ENCODE measurements at regions not wholly inside any gene's neighbourhood (a gene's known extent, or its start where the extent isn't known, plus 50 kb on each side); places are given as distances from the start of the nearest gene placed in this dataset.

GRCh38 chr7:121494516-121494915 lies 98.4 kb upstream of the FAM3C start:
- no peak for DNase-seq (ENCODE audit: low spot score)

GRCh38 chr7:121493553-121493952 lies 97.4 kb upstream of the FAM3C start:
- no peak for DNase-seq (ENCODE audit: low spot score)

GRCh38 chr7:121490309-121490708 lies 94.2 kb upstream of the FAM3C start:
- no peak for DNase-seq (ENCODE audit: low spot score)

DNA sequence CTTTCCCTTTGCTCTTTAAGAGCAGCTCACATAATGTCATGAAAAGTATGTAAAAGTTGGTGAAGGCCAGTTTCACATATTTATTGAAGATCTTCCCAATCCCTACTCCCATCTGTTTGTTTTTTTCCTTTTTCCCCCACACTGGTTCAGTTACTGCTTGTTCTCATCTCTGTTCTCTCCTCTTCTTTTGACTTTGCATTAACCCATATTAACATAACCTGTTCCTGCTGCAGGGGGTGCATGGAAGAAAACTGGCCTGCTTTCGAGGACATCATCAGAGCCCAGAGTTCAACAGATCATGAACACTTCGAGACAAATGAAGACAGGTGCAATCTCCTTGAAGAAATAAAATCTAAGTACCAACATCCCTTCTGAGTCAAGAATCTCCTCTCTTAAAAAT lies 93.3 kb upstream of the FAM3C start:
- no peak for DNase-seq (ENCODE audit: low spot score)

GRCh38 chr7:121488111-121488650 lies 92.1 kb upstream of the FAM3C start:
- DNase-seq (ENCODE audit: low spot score) = no peak

DNA sequence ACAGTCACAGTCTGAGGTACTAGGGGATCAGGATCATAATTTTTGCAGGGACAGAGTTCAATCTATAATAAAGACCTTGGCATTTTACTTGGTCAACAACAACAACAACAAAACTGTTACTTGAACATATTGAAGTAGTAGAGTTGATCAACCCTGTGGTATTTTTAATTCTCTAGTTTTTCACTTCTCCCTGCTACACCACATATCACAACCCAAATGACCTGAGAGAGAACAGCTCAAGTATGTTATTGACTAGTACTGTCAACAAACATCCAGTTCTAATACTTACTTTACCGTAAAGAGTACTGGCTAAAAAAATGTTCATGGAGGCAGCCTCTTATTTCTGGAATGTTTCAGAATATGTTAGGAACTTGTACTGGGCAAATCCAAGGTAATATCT lies 90.5 kb upstream of the FAM3C start:
- no peak for DNase-seq (ENCODE audit: low spot score)

DNA sequence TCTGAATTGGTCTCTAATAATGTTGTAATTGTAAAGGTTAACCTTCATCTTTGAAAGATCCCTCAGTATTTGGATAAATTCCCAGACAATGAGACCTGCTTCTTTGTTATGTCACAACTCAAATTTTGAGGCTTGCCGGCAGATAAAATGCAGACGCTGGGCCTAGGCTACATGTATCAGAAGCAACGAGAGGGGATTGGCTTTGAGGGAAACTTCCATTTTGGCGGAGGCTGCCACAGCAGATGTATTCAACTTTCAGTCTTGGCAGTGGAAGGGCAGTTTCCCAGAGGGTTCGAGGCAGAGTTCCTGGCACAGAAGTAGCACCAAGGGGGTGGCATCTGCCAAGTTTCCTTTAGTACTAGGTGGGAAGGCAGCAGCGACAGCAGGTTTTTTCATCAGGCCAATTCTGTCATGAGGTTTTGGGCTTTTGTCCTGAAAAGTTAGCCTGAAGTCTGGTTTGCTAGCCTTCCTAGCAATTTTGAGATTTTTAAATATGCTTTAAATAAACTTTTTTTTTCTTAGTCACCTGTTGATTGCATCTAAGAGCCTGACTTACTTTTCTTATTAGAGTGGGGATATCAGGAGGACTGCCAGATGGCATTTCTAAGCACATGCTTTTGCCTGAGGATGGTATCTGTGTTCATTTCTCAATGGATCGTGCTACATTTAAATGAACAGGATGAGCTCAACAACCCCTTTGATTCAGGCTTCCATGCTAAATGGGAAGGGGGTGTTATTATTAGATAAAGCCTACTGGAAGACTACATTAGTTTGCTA lies 89.5 kb upstream of the FAM3C start:
- no peak for DNase-seq (ENCODE audit: low spot score)

- DNase-seq (ENCODE audit: low spot score) = no peak
These were observed 88.1 kb upstream of the FAM3C start for GRCh38 chr7:121484089-121484763.

GRCh38 chr7:121480566-121481335 lies 84.6 kb upstream of the FAM3C start:
- no peak for DNase-seq (ENCODE audit: low spot score)

DNA sequence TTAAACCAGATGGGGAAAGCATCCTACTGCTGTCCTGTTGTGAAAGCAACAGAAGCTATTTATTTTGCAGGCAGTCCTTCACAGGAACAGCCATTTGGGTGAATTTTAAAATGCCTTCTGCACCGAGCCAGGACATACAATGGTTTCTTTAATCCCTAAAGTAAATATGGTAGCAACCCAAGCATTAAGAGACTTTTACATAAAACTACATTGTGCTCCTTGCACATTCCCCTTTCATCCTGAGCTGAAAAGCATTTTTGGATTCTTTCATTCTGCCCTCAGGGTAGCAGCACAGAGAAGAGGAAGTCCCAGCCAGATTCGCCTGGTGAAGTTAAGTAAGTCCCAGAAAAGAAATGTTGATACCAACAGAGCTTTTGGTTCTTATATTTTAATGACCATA lies 84.0 kb upstream of the FAM3C start:
- no peak for DNase-seq (ENCODE audit: low spot score)

DNA sequence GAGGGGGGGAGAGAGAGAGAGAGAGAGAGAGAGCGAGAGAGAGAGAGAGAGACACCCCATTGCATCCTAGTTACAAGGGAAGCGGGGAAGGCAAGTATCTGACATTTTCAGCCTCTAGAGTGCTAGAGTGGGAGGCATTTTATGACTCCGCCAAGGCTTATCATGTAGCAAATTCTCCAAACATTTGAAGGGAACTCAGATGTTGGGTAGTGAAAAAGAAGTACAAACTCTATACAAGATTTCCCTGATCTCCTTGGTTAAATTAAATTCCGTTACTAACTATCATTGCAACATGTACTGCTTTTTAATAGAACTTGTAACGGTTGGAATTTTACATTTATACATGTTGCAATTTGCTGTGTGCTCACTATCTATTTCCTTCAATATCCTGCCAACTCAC lies 83.4 kb upstream of the FAM3C start:
- no peak for DNase-seq (ENCODE audit: low spot score)

DNA sequence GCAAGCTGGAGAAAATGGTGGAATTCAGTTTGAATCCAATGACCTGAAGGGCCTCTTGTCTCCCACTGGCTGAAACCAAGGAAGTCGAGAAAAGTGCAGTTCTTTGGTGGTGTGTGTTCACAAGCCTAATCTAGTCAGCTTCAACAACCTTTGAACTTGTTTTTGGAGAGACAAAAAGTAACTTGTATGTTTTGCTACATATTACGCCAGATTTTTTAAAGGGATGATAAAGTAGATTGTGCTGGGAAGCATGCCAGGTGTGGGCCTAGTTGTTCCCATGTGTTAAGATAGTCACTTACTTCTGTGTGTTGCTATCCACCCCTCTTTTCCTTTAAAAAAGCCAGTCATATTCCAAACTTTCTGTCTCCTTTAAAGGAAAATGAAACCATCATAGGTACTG lies 79.7 kb upstream of the FAM3C start:
- no peak for DNase-seq (ENCODE audit: low spot score)

GRCh38 chr7:121474301-121474673 lies 78.2 kb upstream of the FAM3C start:
- no peak for DNase-seq (ENCODE audit: low spot score)

DNA sequence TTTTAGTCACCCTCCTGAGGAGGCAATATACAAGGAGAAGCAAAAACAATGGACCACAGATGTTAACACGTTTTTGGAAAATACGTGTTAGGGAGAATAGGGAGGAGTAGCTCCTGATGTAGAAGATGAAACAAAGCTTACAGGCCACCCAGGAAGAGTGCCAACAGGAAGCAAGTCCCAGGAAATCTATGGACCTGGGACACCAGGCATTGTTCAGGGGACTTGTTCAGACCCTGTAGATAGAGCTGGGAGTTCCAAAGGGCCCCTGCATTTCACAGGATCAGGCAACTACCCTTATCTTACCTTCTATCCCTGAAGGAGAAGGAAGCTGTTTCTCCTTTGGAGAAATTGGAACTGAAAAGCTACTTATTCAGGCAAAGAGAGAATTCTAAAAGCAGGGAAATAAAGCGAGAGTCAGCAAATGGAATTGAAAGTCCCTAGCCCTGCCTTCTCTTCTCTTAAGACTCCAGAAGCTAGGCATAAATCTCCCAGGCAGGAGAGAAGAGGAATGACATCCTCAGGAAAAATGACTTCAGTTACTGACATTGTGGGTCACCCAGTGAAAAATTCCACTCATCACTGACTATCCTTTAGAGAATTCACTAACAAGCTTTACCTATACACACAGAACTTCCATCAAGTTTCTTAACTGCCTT lies 77.7 kb upstream of the FAM3C start:
- DNase-seq (ENCODE audit: low spot score) = no peak

DNA sequence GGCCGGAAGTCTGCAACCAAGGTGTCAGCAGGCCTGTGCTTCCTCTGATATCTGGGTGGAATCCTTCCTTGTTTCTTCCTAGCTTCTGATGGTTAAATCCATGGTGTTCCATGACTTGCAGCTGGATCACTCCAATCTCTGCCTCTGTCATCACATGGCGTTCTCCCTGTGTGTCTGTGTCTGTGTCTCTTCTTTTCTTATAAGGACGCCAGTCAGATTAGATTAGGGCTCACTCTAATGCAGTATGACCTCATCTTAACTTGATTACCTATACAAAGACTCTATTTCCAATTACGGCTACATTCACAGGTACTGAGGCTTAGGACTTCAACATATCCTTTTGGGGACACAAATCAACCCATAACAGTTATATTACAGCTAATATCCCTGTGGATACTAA lies 70.3 kb upstream of the FAM3C start:
- DNase-seq (ENCODE audit: low spot score) = no peak

- no peak for DNase-seq (ENCODE audit: low spot score)
These were observed 63.0 kb upstream of the FAM3C start for GRCh38 chr7:121459148-121459547.

- DNase-seq (ENCODE audit: low spot score) = no peak
These were observed 60.8 kb upstream of the FAM3C start for GRCh38 chr7:121456785-121457359.

DNA sequence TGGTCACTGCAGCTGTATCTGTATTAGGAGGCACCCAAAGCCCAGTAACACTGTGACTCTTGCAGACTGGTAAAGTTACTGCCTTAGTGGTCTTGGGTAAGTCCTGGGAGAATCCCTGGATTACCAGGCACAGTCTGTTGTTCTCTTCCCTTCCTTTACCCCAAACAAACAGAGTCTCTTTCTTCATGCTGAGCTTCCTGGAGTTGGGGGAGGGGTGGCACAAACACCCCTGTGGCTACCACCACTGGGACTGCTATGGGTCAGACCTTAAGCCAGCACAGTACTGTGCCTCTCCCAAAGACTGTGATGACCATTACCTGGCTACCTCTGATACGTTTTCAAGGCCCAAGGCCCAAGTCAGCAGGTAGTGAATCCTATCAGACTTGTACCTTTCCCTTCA lies 59.9 kb upstream of the FAM3C start:
- DNase-seq (ENCODE audit: low spot score) = no peak

GRCh38 chr7:121452389-121452788 lies 56.3 kb upstream of the FAM3C start:
- DNase-seq (ENCODE audit: low spot score) = no peak

DNA sequence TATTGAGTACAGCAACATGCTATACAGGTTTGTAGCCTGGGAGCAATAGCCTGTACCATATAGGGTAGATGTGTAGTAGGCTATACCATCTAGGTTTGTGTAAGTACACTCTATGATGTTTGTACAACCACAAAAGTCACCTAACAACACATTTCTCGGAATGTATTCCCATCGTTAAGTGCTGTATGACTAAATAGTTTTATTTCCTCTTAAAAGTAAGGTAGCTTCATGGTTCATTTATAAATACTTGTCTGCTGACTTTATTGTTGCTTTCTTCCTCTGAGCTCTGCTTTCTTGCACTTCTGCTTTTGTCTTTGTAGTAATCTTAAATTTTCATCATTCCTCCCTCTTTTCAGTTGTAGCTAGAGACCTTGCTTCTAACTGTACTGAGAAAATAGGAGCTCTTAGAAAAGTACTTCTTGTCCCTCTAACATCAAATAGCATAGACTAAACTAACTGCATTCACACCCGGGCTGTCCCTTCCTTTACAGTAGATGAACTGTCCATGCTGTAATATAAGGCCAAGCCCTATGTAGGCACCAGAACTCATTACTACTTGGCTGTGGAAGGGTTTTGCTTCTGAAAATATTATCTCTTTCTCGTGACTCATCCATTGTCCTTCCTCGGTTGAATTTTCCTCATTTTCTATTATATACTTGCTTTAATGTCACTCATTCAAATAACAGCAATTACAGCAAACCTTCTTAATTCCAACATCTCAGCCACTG lies 55.4 kb upstream of the FAM3C start:
- DNase-seq (ENCODE audit: low spot score) = no peak

GRCh38 chr7:121450631-121451198 lies 54.6 kb upstream of the FAM3C start:
- DNase-seq (ENCODE audit: low spot score) = no peak

All from ecto neural progenitor cell (in vitro differentiated cells).